Smooth muscle cell (in vitro differentiated cells): ENCODE measurements at regions not wholly inside any gene's neighbourhood (a gene's known extent, or its start where the extent isn't known, plus 50 kb on each side); places are given as distances from the start of the nearest gene placed in this dataset.

ENCODE experiments used
- DNase-seq: peaks from one replicate; lab custom pipeline; 2025; ENCODE audit not compliant: unreplicated experiment; lab: John Stamatoyannopoulos, UW
- H2AFZ ChIP-seq: fragments of 200-600 bp; sonication (generic); 2 replicates; pipeline ENCODE4 v1.6.0; 2016; ENCODE audit warnings: antibody characterized with exemption, low read depth, mild to moderate bottlenecking
- H3F3A ChIP-seq: fragments of 200-600 bp; sonication (generic); 2 replicates; pipeline ENCODE4 v1.6.0; 2017; ENCODE audit warnings: antibody characterized with exemption, low read depth
- H3K27ac ChIP-seq: fragments of 200-600 bp; sonication (generic); 2 replicates; pipeline ENCODE4 v1.5.1; 2016; ENCODE audit warnings: low read depth, mild to moderate bottlenecking
- H3K27me3 ChIP-seq: fragments of 200-600 bp; sonication (generic); 2 replicates; pipeline ENCODE4 v1.6.1; 2016; ENCODE audit warnings: low read depth, mild to moderate bottlenecking
- H3K36me3 ChIP-seq: fragments of 200-600 bp; sonication (generic); 2 replicates; pipeline ENCODE4 v1.5.1; 2016; ENCODE audit warnings: low read depth
- H3K4me1 ChIP-seq: fragments of 200-600 bp; sonication (generic); 2 replicates; pipeline ENCODE4 v1.5.1; 2016; ENCODE audit warnings: low read depth
- H3K4me2 ChIP-seq: fragments of 200-600 bp; sonication (generic); 2 replicates; pipeline ENCODE4 v1.6.0; 2016; ENCODE audit warnings: mild to moderate bottlenecking
- H3K4me3 ChIP-seq: fragments of 200-600 bp; sonication (generic); 2 replicates; pipeline ENCODE4 v1.5.1; 2016; ENCODE audit warnings: mild to moderate bottlenecking
- H3K79me2 ChIP-seq: fragments of 200-600 bp; sonication (generic); 2 replicates; pipeline ENCODE4 v1.6.0; 2016; ENCODE audit warnings: low read depth, mild to moderate bottlenecking
- H3K9ac ChIP-seq: fragments of 200-600 bp; sonication (generic); 2 replicates; pipeline ENCODE4 v1.6.0; 2016; ENCODE audit warnings: low read depth
- H3K9me3 ChIP-seq: fragments of 200-600 bp; sonication (generic); replicated peaks from 2 replicates; pipeline ENCODE4 v1.5.1; 2016; ENCODE audit warnings: low read depth
- H4K20me1 ChIP-seq: fragments of 200-600 bp; sonication (generic); 2 replicates; pipeline ENCODE4 v1.6.0; 2016; ENCODE audit warnings: low read depth
- CTCF ChIP-seq: fragments of 200-600 bp; sonication (generic); IDR thresholded peaks from 2 replicates; pipeline ENCODE4 v1.5.1; 2017; ENCODE audit warnings: borderline replicate concordance, mild to moderate bottlenecking, antibody characterized with exemption; ENCODE audit not compliant: insufficient read depth, poor library complexity, severe bottlenecking
- WGBS: methylation state at CpG from one replicate; pipeline ENCODE4 v1.1.7; 2016; ENCODE audit warnings: low lambda C conversion rate; 5-methylcytosine and 5-hydroxymethylcytosine counted together

DNA sequence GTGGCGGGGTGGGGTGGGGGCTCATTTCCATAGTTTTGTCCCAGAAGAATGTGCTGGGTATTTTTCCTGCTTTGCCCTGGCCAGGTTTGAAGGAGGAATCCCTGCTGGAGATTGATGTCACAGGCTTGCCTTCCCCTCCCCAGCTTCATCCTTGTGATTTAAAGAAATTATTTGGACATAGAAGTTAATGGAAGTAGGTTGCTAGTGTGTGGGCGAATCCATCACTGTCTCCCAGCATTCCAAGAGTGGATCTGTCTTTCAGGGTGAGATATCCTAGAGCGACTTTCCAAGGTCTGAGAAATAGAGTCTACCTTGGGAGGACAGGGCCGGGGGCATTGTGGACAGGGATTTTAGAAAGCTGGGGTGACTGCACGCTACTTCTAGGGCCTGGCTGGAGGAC is 64.9 kb upstream of the HSPA9 start:
- H3K9ac ChIP-seq, result no peak overlapping the region
- no peak overlapping the region for H3K4me3 ChIP-seq
- no peaks in the 10 kb centered on the region for H3F3A ChIP-seq
- H3K36me3 ChIP-seq, result no peaks in the 10 kb centered on the region
- no peak overlapping the region for H3K27ac ChIP-seq
- no peak for TF ChIP-seq CTCF
- H2AFZ ChIP-seq, result no peak overlapping the region
- H3K79me2 ChIP-seq, result no peaks in the 10 kb centered on the region
- H3K9me3 ChIP-seq, result no peaks in the 10 kb centered on the region
- WGBS, result 93% methylated on average over 5 of the region's 5 CpGs
- H4K20me1 ChIP-seq, result no peaks in the 10 kb centered on the region
- H3K27me3 ChIP-seq, result no peaks in the 10 kb centered on the region
- H3K4me1 ChIP-seq, result no peaks in the 10 kb centered on the region
- H3K4me2 ChIP-seq, result no peak overlapping the region
- no peak for DNase-seq

- no peak for DNase-seq
- no peaks in the 10 kb centered on the region for H4K20me1 ChIP-seq
- no peak overlapping the region for H3K9ac ChIP-seq
- no peak overlapping the region for H2AFZ ChIP-seq
- H3K4me2 ChIP-seq, result no peak overlapping the region
- no peaks in the 10 kb centered on the region for H3K36me3 ChIP-seq
- H3F3A ChIP-seq, result no peaks in the 10 kb centered on the region
- H3K4me1 ChIP-seq, result no peaks in the 10 kb centered on the region
- no peaks in the 10 kb centered on the region for H3K27me3 ChIP-seq
- no peak for TF ChIP-seq CTCF
- 91% methylated on average over 3 of the region's 3 CpGs for WGBS
- H3K9me3 ChIP-seq, result no peaks in the 10 kb centered on the region
- no peak overlapping the region for H3K4me3 ChIP-seq
- no peaks in the 10 kb centered on the region for H3K79me2 ChIP-seq
- H3K27ac ChIP-seq, result no peak overlapping the region
Observed at GRCh38 chr5:138639326-138639725, 64.1 kb upstream of the HSPA9 start.

DNA sequence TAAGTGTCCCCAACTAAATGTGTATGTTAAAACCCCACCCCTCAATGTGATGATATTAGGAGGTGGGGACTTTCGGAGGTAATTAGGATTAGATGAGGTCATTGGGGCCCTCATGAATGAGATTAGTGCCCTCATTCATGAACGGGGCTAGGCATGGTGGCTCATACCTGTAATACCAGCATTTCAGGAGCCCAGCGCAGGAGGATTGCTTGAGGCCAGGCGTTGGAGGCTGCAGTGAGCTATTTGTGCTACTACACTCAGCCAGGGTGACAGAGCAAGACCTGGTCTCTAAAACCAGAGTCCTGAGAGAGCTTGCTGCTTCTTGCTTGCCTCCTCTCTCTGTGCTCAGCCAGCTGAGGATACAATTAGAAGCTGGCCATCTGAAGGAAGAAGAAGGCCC is 62.1 kb upstream of the HSPA9 start:
- Histone ChIP-seq H3K4me3 (no peak overlapping the region), H3F3A (peaks cover 5% of the 10 kb centered on the region), H3K4me2 (no peak overlapping the region), H3K27ac (no peak overlapping the region), H2AFZ (no peak overlapping the region), H3K36me3 (no peaks in the 10 kb centered on the region), H3K4me1 (no peaks in the 10 kb centered on the region), H3K9ac (no peak overlapping the region), H4K20me1 (no peaks in the 10 kb centered on the region), H3K27me3 (no peaks in the 10 kb centered on the region), H3K9me3 (no peaks in the 10 kb centered on the region), H3K79me2 (no peaks in the 10 kb centered on the region)
- DNase-seq, result no peak
- 83% methylated on average over 4 of the region's 4 CpGs for WGBS
- no peak for TF ChIP-seq CTCF

GRCh38 chr5:138636398-138636944 is 61.3 kb upstream of the HSPA9 start:
- Histone ChIP-seq H3K9ac (no peak overlapping the region), H2AFZ (no peak overlapping the region), H3K27me3 (no peaks in the 10 kb centered on the region), H3K4me3 (no peak overlapping the region), H4K20me1 (no peaks in the 10 kb centered on the region), H3K36me3 (no peaks in the 10 kb centered on the region), H3K79me2 (no peaks in the 10 kb centered on the region), H3F3A (peaks cover 5% of the 10 kb centered on the region), H3K9me3 (no peaks in the 10 kb centered on the region), H3K4me1 (no peaks in the 10 kb centered on the region), H3K4me2 (no peak overlapping the region), H3K27ac (no peak overlapping the region)
- 66% methylated on average over 5 of the region's 5 CpGs for WGBS
- no peak for DNase-seq
- no peak for TF ChIP-seq CTCF
